ENCODE measurements at regions not wholly inside any gene's neighbourhood (a gene's known extent, or its start where the extent isn't known, plus 50 kb on each side); places are given as distances from the start of the nearest gene placed in this dataset.

- Mint-ChIP-seq H3K27ac (no peak overlapping the region), H3K4me3 (no peak overlapping the region), H3K4me1 (no peaks in the 10 kb centered on the region), H3K36me3 (no peaks in the 10 kb centered on the region), H3K27me3 (peaks cover 18 to 35% (median 27%) of the 10 kb centered on the region in 5 donors), H3K9me3 (peaks cover 0 to 12% (median 1%) of the 10 kb centered on the region in 11 donors)
- no peak overlapping the region for H3K27ac ChIP-seq (ENCODE audit: low read depth, low read length)
- no peak for DNase-seq
- POLR2A ChIA-PET, result no interaction called here
- intact Hi-C loops (cut with micrococcal nuclease), result no loop called here
- ATAC-seq, result no peak
- H3K4me3 ChIP-seq (ENCODE audit: low read length), result no peak overlapping the region
- no peaks in the 10 kb centered on the region for H3K27me3 ChIP-seq (ENCODE audit: control insufficient read depth in 2 of 2, insufficient read depth in 2 of 2, low read length in 2 of 2)
- H3K9me3 ChIP-seq (ENCODE audit: control insufficient read depth in 2 of 3, low read length in 3 of 3), result no peaks in the 10 kb centered on the region
- CTCF ChIA-PET, result no interaction called here
- H3K36me3 ChIP-seq (ENCODE audit: control insufficient read depth in 2 of 3, insufficient read depth in 3 of 3, low read length in 3 of 3), result no peaks in the 10 kb centered on the region
- H3K4me1 ChIP-seq (ENCODE audit: control insufficient read depth in 2 of 2, insufficient read depth in 2 of 2, low read length in 2 of 2), result no peaks in the 10 kb centered on the region
These were observed 297.3 kb upstream of the THBS1 start for GRCh38 chr15:39283531-39283930.

GRCh38 chr15:39285071-39285470, 295.8 kb upstream of the THBS1 start:
- Histone ChIP-seq H3K4me1 (ENCODE audit: control insufficient read depth in 2 of 2, insufficient read depth in 2 of 2, low read length in 2 of 2) (no peaks in the 10 kb centered on the region), H3K4me3 (ENCODE audit: low read length) (no peak overlapping the region), H3K36me3 (ENCODE audit: control insufficient read depth in 2 of 3, insufficient read depth in 3 of 3, low read length in 3 of 3) (no peaks in the 10 kb centered on the region), H3K27me3 (ENCODE audit: control insufficient read depth in 2 of 2, insufficient read depth in 2 of 2, low read length in 2 of 2) (no peaks in the 10 kb centered on the region), H3K9me3 (ENCODE audit: control insufficient read depth in 2 of 3, low read length in 3 of 3) (no peaks in the 10 kb centered on the region), H3K27ac (ENCODE audit: low read depth, low read length) (no peak overlapping the region)
- intact Hi-C loops (cut with micrococcal nuclease), result no loop called here
- no peak overlapping the region for H3K4me3 Mint-ChIP-seq
- ChIA-PET POLR2A (no interaction called here), CTCF (no interaction called here)
- H3K36me3 Mint-ChIP-seq, result no peaks in the 10 kb centered on the region
- no peak for ATAC-seq
- peaks cover 18 to 38% (median 27%) of the 10 kb centered on the region in 5 donors for H3K27me3 Mint-ChIP-seq
- H3K27ac Mint-ChIP-seq, result no peak overlapping the region
- no peak for DNase-seq
- H3K4me1 Mint-ChIP-seq, result no peaks in the 10 kb centered on the region
- H3K9me3 Mint-ChIP-seq, result peaks cover 0 to 9% (median 0%) of the 10 kb centered on the region in 11 donors

- Histone ChIP-seq H3K27ac (ENCODE audit: low read depth, low read length) (no peak overlapping the region), H3K4me3 (ENCODE audit: low read length) (no peak overlapping the region), H3K4me1 (ENCODE audit: control insufficient read depth in 2 of 2, insufficient read depth in 2 of 2, low read length in 2 of 2) (no peaks in the 10 kb centered on the region), H3K27me3 (ENCODE audit: control insufficient read depth in 2 of 2, insufficient read depth in 2 of 2, low read length in 2 of 2) (no peaks in the 10 kb centered on the region), H3K9me3 (ENCODE audit: control insufficient read depth in 2 of 3, low read length in 3 of 3) (no peaks in the 10 kb centered on the region), H3K36me3 (ENCODE audit: control insufficient read depth in 2 of 3, insufficient read depth in 3 of 3, low read length in 3 of 3) (no peaks in the 10 kb centered on the region)
- no peak for DNase-seq
- intact Hi-C loops (cut with micrococcal nuclease), result no loop called here
- Mint-ChIP-seq H3K27me3 (peaks cover 18 to 38% (median 27%) of the 10 kb centered on the region in 5 donors), H3K36me3 (no peaks in the 10 kb centered on the region), H3K4me3 (no peak overlapping the region), H3K9me3 (peaks cover 0 to 9% (median 0%) of the 10 kb centered on the region in 11 donors), H3K27ac (no peak overlapping the region), H3K4me1 (no peaks in the 10 kb centered on the region)
- no peak for ATAC-seq
- ChIA-PET POLR2A (no interaction called here), CTCF (no interaction called here)
These were observed 295.2 kb upstream of the THBS1 start for GRCh38 chr15:39285663-39286062.

GRCh38 chr15:39286706-39287105, 294.2 kb upstream of the THBS1 start:
- Histone ChIP-seq H3K27me3 (ENCODE audit: control insufficient read depth in 2 of 2, insufficient read depth in 2 of 2, low read length in 2 of 2) (no peaks in the 10 kb centered on the region), H3K36me3 (ENCODE audit: control insufficient read depth in 2 of 3, insufficient read depth in 3 of 3, low read length in 3 of 3) (no peaks in the 10 kb centered on the region), H3K9me3 (ENCODE audit: control insufficient read depth in 2 of 3, low read length in 3 of 3) (no peaks in the 10 kb centered on the region), H3K27ac (ENCODE audit: low read depth, low read length) (no peak overlapping the region), H3K4me1 (ENCODE audit: control insufficient read depth in 2 of 2, insufficient read depth in 2 of 2, low read length in 2 of 2) (no peaks in the 10 kb centered on the region), H3K4me3 (ENCODE audit: low read length) (no peak overlapping the region)
- Mint-ChIP-seq H3K27me3 (peaks cover 19 to 40% (median 27%) of the 10 kb centered on the region in 5 donors), H3K9me3 (peaks cover 0 to 9% (median 2%) of the 10 kb centered on the region in 11 donors), H3K36me3 (peaks cover 0 to under 1% (median 0%) of the 10 kb centered on the region in 5 donors), H3K27ac (no peak overlapping the region), H3K4me1 (no peaks in the 10 kb centered on the region), H3K4me3 (no peak overlapping the region)
- ChIA-PET CTCF (no interaction called here), POLR2A (no interaction called here)
- intact Hi-C loops (cut with micrococcal nuclease), result no loop called here
- ATAC-seq (no peak), DNase-seq (no peak)

- Histone ChIP-seq H3K9me3 (ENCODE audit: control insufficient read depth in 2 of 3, low read length in 3 of 3) (no peaks in the 10 kb centered on the region), H3K27me3 (ENCODE audit: control insufficient read depth in 2 of 2, insufficient read depth in 2 of 2, low read length in 2 of 2) (no peaks in the 10 kb centered on the region), H3K27ac (ENCODE audit: low read depth, low read length) (no peak overlapping the region), H3K4me1 (ENCODE audit: control insufficient read depth in 2 of 2, insufficient read depth in 2 of 2, low read length in 2 of 2) (no peaks in the 10 kb centered on the region), H3K4me3 (ENCODE audit: low read length) (no peak overlapping the region), H3K36me3 (ENCODE audit: control insufficient read depth in 2 of 3, insufficient read depth in 3 of 3, low read length in 3 of 3) (no peaks in the 10 kb centered on the region)
- CTCF ChIA-PET, result no interaction called here
- Mint-ChIP-seq H3K4me1 (no peaks in the 10 kb centered on the region), H3K4me3 (no peak overlapping the region), H3K36me3 (peaks cover 0 to 3% (median 0%) of the 10 kb centered on the region in 5 donors), H3K27me3 (peaks cover 21 to 44% (median 27%) of the 10 kb centered on the region in 5 donors), H3K27ac (no peak overlapping the region), H3K9me3 (peaks cover 0 to 11% (median 2%) of the 10 kb centered on the region in 11 donors)
- POLR2A ChIA-PET, result no interaction called here
- intact Hi-C loops (cut with micrococcal nuclease), result no loop called here
- DNase-seq (no peak), ATAC-seq (no peak)
These were observed 293.3 kb upstream of the THBS1 start for GRCh38 chr15:39287322-39288195.

- Mint-ChIP-seq H3K4me1 (no peaks in the 10 kb centered on the region), H3K36me3 (peaks cover 0 to 3% (median 0%) of the 10 kb centered on the region in 5 donors), H3K27ac (no peak overlapping the region), H3K4me3 (no peak overlapping the region), H3K27me3 (peaks cover 20 to 52% (median 24%) of the 10 kb centered on the region in 5 donors), H3K9me3 (peaks cover 0 to 16% (median 6%) of the 10 kb centered on the region in 11 donors)
- no peak for ATAC-seq
- no peak overlapping the region for H3K4me3 ChIP-seq (ENCODE audit: low read length)
- H3K4me1 ChIP-seq (ENCODE audit: control insufficient read depth in 2 of 2, insufficient read depth in 2 of 2, low read length in 2 of 2), result no peaks in the 10 kb centered on the region
- H3K36me3 ChIP-seq (ENCODE audit: control insufficient read depth in 2 of 3, insufficient read depth in 3 of 3, low read length in 3 of 3), result no peaks in the 10 kb centered on the region
- no peaks in the 10 kb centered on the region for H3K9me3 ChIP-seq (ENCODE audit: control insufficient read depth in 2 of 3, low read length in 3 of 3)
- no peaks in the 10 kb centered on the region for H3K27me3 ChIP-seq (ENCODE audit: control insufficient read depth in 2 of 2, insufficient read depth in 2 of 2, low read length in 2 of 2)
- ChIA-PET POLR2A (no interaction called here), CTCF (no interaction called here)
- intact Hi-C loops (cut with micrococcal nuclease), result no loop called here
- no peak for DNase-seq
- H3K27ac ChIP-seq (ENCODE audit: low read depth, low read length), result no peak overlapping the region
These were observed 290.0 kb upstream of the THBS1 start for GRCh38 chr15:39290711-39291435.
